GM12892 (cell line): ENCODE measurements at regions not wholly inside any gene's neighbourhood (a gene's known extent, or its start where the extent isn't known, plus 50 kb on each side); places are given as distances from the start of the nearest gene placed in this dataset.

Experiments used
- POLR2A ChIP-seq: IDR thresholded peaks from 2 replicates; pipeline ENCODE4 v1.6.1; 2011; ENCODE audit warnings: low read depth, low read length, control low read depth
- POLR2AphosphoS5 ChIP-seq: IDR thresholded peaks from 2 replicates; pipeline ENCODE4 v1.6.1; 2011; ENCODE audit warnings: low read depth, low read length, control low read depth

DNA sequence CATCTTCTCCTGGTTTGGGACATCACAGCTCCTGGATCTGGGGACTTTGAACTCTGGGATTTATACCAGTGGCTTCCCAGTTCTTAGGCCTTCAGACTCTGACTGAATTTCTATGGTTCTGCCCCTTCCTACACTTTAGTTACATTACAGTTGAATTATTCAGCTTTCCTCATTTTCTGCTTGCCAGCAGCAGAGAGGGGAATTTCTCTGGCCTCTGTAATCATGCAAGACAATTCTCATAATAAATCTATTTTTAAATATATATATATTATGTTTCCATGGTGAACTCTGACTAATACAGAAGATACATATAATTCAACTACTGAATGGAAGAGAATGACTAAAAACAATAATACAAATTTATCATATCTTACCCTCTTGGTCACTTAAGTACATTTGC is 1478.6 kb upstream of the ACVR2A start:
- TF ChIP-seq POLR2A (no peak), POLR2AphosphoS5 (no peak)
